PC-3 (cell line): ENCODE measurements at regions not wholly inside any gene's neighbourhood (a gene's known extent, or its start where the extent isn't known, plus 50 kb on each side); places are given as distances from the start of the nearest gene placed in this dataset.

Experiments used
- EZH2 ChIP-seq: fragments of 300-600 bp; sonication (generic); IDR thresholded peaks from one replicate; pipeline ENCODE4 v1.6.1; 2017; ENCODE audit warnings: antibody characterized with exemption, mild to moderate bottlenecking, low read length; ENCODE audit not compliant: unreplicated experiment
- EZH2phosphoT487 ChIP-seq: fragments of 300-600 bp; sonication (generic); IDR thresholded peaks from 2 replicates; pipeline ENCODE4 v1.6.1; 2018; ENCODE audit warnings: mild to moderate bottlenecking, antibody characterized with exemption, low read length, borderline replicate concordance
- TF ChIP-seq, protein P1 (sequence below): fragments of 300-600 bp; sonication (generic); conservative IDR thresholded peaks from 2 replicates; pipeline ENCODE4 v1.5.1; 2017; ENCODE audit warnings: antibody characterized with exemption, low read depth, mild to moderate bottlenecking, low read length

DNA sequence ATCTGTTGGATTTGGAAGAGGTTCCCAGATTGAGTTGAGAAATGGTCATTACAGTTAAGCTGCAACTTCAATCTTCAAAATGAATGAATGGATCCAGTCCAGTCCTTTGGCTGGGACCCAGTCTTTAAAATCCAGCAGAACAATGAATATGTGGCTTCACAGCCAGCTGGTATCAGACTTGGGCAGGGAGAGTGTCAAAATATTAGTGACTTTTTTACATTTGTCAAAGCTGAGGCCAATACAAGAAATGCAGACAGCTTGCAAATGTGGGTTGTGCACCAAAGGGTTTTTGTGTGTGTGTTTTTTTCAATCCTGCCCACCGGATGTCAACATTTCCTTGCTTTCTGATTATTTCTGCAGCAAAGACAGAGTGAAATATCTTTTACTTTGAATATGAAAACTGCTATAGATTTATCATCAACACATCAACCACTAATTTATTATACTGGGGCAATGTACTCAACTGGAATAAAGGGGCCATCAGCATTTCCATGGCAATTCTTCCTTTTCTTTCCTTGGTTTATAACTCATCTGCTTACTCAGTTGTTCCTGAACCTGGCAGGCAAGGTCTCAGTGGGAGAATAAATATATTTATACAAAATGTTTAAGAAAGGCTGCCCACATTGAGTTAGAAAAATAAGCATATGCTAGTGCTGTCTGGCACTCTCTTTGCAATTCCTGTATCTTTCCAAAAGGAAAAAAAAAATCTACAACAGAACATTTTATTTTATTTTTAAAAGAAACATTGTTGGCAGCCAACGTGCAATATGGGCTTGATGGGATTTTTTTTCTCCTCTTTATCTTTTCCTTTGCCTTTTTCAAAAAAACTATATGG, 491.6 kb upstream of the C1orf87 start:
- TF ChIP-seq, protein P1, sequence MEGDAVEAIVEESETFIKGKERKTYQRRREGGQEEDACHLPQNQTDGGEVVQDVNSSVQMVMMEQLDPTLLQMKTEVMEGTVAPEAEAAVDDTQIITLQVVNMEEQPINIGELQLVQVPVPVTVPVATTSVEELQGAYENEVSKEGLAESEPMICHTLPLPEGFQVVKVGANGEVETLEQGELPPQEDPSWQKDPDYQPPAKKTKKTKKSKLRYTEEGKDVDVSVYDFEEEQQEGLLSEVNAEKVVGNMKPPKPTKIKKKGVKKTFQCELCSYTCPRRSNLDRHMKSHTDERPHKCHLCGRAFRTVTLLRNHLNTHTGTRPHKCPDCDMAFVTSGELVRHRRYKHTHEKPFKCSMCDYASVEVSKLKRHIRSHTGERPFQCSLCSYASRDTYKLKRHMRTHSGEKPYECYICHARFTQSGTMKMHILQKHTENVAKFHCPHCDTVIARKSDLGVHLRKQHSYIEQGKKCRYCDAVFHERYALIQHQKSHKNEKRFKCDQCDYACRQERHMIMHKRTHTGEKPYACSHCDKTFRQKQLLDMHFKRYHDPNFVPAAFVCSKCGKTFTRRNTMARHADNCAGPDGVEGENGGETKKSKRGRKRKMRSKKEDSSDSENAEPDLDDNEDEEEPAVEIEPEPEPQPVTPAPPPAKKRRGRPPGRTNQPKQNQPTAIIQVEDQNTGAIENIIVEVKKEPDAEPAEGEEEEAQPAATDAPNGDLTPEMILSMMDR, result no peak
- TF ChIP-seq EZH2, result no peak
- TF ChIP-seq EZH2phosphoT487, result no peak
